IMR-90 (cell line): ENCODE measurements at regions not wholly inside any gene's neighbourhood (a gene's known extent, or its start where the extent isn't known, plus 50 kb on each side); places are given as distances from the start of the nearest gene placed in this dataset.

Experiments used
- ATAC-seq: fragments of 200-7000 bp; cut with Tn5 transposase; 2 replicates; pipeline ENCODE4 v1.9.1; 2020; ENCODE audit warnings: low read depth, mild to moderate bottlenecking, moderate library complexity
- BruUV-seq: library from RNA; stranded (reverse); fragments of 400-500 nt; replicated peaks from 2 replicates; lab custom pipeline; 2021; lab: Mats Ljungman, UMichigan
- CTCF ChIA-PET: fragments of 300-600 bp; formaldehyde crosslinking; extraction: SDS; loops from one replicate; lab custom pipeline; 2021; ENCODE audit warnings: antibody characterized with exemption; lab: Yijun Ruan, JAX
- POLR2A ChIA-PET: fragments of 300-600 bp; sonication (Branson Sonifier 250); formaldehyde crosslinking; loops from one replicate; lab custom pipeline; 2022; ENCODE audit warnings: antibody characterized with exemption; ENCODE audit not compliant: unreplicated experiment; lab: Charles Lee
- DNase-seq: peaks from one replicate; pipeline ENCODE4 v3.0.0; 2013
- H2AFZ ChIP-seq: replicated peaks from 2 replicates; pipeline ENCODE3; 2013; ENCODE audit warnings: low read length, mild to moderate bottlenecking; ENCODE audit not compliant: poor library complexity
- H2AK5ac ChIP-seq: 2 replicates; pipeline ENCODE4 v1.6.1; 2013; ENCODE audit warnings: low read depth, low read length, inconsistent platforms
- H2AK9ac ChIP-seq: replicated peaks from 2 replicates; pipeline ENCODE3; 2013; ENCODE audit warnings: mild to moderate bottlenecking, low read depth, low read length, moderate library complexity; ENCODE audit not compliant: poor library complexity
- H2BK120ac ChIP-seq: 2 replicates; pipeline ENCODE4 v1.6.1; 2013; ENCODE audit warnings: low read depth, low read length, inconsistent platforms
- H2BK15ac ChIP-seq: 3 replicates; pipeline ENCODE4 v1.6.1; 2013; ENCODE audit warnings: low read depth, low read length, inconsistent platforms
- H2BK20ac ChIP-seq: 2 replicates; pipeline ENCODE4 v1.6.1; 2013; ENCODE audit warnings: low read depth, mild to moderate bottlenecking, inconsistent platforms, low read length, moderate library complexity
- H2BK5ac ChIP-seq: 2 replicates; pipeline ENCODE4 v1.6.1; 2013; ENCODE audit warnings: mild to moderate bottlenecking, low read depth, low read length, inconsistent platforms; ENCODE audit not compliant: poor library complexity, severe bottlenecking
- H3K14ac ChIP-seq: replicated peaks from 2 replicates; pipeline ENCODE4 v1.6.1; 2013; ENCODE audit warnings: low read depth, low read length, inconsistent platforms
- H3K18ac ChIP-seq: 2 replicates; pipeline ENCODE4 v1.6.1; 2013; ENCODE audit warnings: low read depth, low read length, control low read depth
- H3K23ac ChIP-seq: 2 replicates; pipeline ENCODE4 v1.6.1; 2013; ENCODE audit warnings: low read depth, low read length, inconsistent platforms
- H3K27ac ChIP-seq: 2 replicates; pipeline ENCODE4 v1.5.1; 2013; ENCODE audit warnings: mild to moderate bottlenecking, control low read depth, low read length; ENCODE audit not compliant: insufficient read depth
- H3K27me3 ChIP-seq: 2 replicates; pipeline ENCODE4 v1.6.1; 2013; ENCODE audit warnings: low read length; ENCODE audit not compliant: control insufficient read depth, insufficient read depth
- H3K36me3 ChIP-seq: 2 replicates; pipeline ENCODE4 v1.6.1; 2013; ENCODE audit warnings: low read length, mixed read lengths; ENCODE audit not compliant: control insufficient read depth, insufficient read depth
- H3K4ac ChIP-seq: 2 replicates; pipeline ENCODE4 v1.6.1; 2013; ENCODE audit warnings: low read depth, low read length, inconsistent platforms
- H3K4me1 ChIP-seq: 2 replicates; pipeline ENCODE4 v1.6.1; 2013; ENCODE audit warnings: low read length, mixed read lengths; ENCODE audit not compliant: control insufficient read depth, insufficient read depth
- H3K4me2 ChIP-seq: 2 replicates; pipeline ENCODE4 v1.6.1; 2013; ENCODE audit warnings: low read depth, mild to moderate bottlenecking, control low read depth, low read length, moderate library complexity
- H3K4me3 ChIP-seq: 2 replicates; pipeline ENCODE4 v1.5.1; 2013; ENCODE audit warnings: low read depth, mild to moderate bottlenecking, control low read depth, low read length, moderate library complexity; ENCODE audit not compliant: insufficient read depth
- H3K56ac ChIP-seq: 2 replicates; pipeline ENCODE4 v1.6.1; 2013; ENCODE audit warnings: low read length, inconsistent platforms; ENCODE audit not compliant: insufficient read depth; ENCODE audit errors: extremely low read depth
- H3K79me1 ChIP-seq, 2 experiments: 2 replicates each; pipeline ENCODE4 v1.6.1; 2013; ENCODE audit warnings: low read length in 2 of 2, inconsistent platforms in 1 of 2, low read depth in 1 of 2
- H3K9ac ChIP-seq: 2 replicates; pipeline ENCODE4 v1.6.1; 2013; ENCODE audit warnings: low read depth, low read length, control low read depth
- H3K9me1 ChIP-seq: 2 replicates; pipeline ENCODE4 v1.6.1; 2013; ENCODE audit warnings: low read length, inconsistent platforms; ENCODE audit not compliant: insufficient read depth
- H3K9me3 ChIP-seq: 2 replicates; pipeline ENCODE4 v1.6.1; 2013; ENCODE audit warnings: low read length; ENCODE audit not compliant: control insufficient read depth, insufficient read depth
- H4K20me1 ChIP-seq: 2 replicates; pipeline ENCODE4 v1.6.1; 2013; ENCODE audit warnings: low read length, inconsistent platforms; ENCODE audit not compliant: insufficient read depth
- H4K5ac ChIP-seq: 2 replicates; pipeline ENCODE4 v1.6.1; 2013; ENCODE audit warnings: mild to moderate bottlenecking, low read depth, low read length, control low read depth
- H4K8ac ChIP-seq, 2 experiments: 2 replicates each; pipeline ENCODE4 v1.6.1; 2013; ENCODE audit warnings: low read depth in 2 of 2, low read length in 2 of 2, control low read depth in 1 of 2, inconsistent platforms in 1 of 2
- H4K91ac ChIP-seq: 2 replicates; pipeline ENCODE4 v1.6.1; 2013; ENCODE audit warnings: low read depth, low read length, inconsistent platforms; ENCODE audit not compliant: insufficient read depth
- BHLHE40 ChIP-seq: fragments of 150-350 bp; IDR thresholded peaks from 2 replicates; pipeline ENCODE4 v1.6.1; 2016; ENCODE audit warnings: mild to moderate bottlenecking, low read depth, low read length
- CEBPB ChIP-seq: IDR thresholded peaks from 2 replicates; pipeline ENCODE4 v1.6.1; 2012; ENCODE audit warnings: low read depth, low read length, improper control_type of control experiment
- CHD1 ChIP-seq: IDR thresholded peaks from 2 replicates; pipeline ENCODE4 v1.6.1; 2012; ENCODE audit warnings: low read depth, low read length, improper control_type of control experiment
- CTCF ChIP-seq: conservative IDR thresholded peaks from 2 replicates; pipeline ENCODE4 v1.5.1; 2012; ENCODE audit warnings: mild to moderate bottlenecking, low read depth, low read length, improper control_type of control experiment
- ELK1 ChIP-seq: fragments of 150-350 bp; IDR thresholded peaks from 2 replicates; pipeline ENCODE4 v1.6.1; 2016; ENCODE audit warnings: low read depth, mild to moderate bottlenecking, low read length, moderate library complexity, borderline replicate concordance
- FOS ChIP-seq: fragments of 150-350 bp; IDR thresholded peaks from 2 replicates; pipeline ENCODE4 v1.6.1; 2016; ENCODE audit warnings: low read depth, low read length
- MAFK ChIP-seq: IDR thresholded peaks from 2 replicates; pipeline ENCODE4 v1.6.1; 2012; ENCODE audit warnings: low read depth, low read length, improper control_type of control experiment
- MAZ ChIP-seq: IDR thresholded peaks from 2 replicates; pipeline ENCODE4 v1.6.1; 2012; ENCODE audit warnings: low read depth, mild to moderate bottlenecking, low read length, improper control_type of control experiment, moderate library complexity, borderline replicate concordance
- MXI1 ChIP-seq: IDR thresholded peaks from 2 replicates; pipeline ENCODE4 v1.6.1; 2012; ENCODE audit warnings: low read depth, mild to moderate bottlenecking, low read length, moderate library complexity, borderline replicate concordance
- NFE2L2 ChIP-seq: fragments of 150-350 bp; IDR thresholded peaks from 2 replicates; pipeline ENCODE4 v1.6.1; 2016; ENCODE audit warnings: low read depth, mild to moderate bottlenecking, low read length
- RAD21 ChIP-seq: IDR thresholded peaks from 2 replicates; pipeline ENCODE4 v1.6.1; 2012; ENCODE audit warnings: low read length, improper control_type of control experiment
- RCOR1 ChIP-seq: IDR thresholded peaks from 2 replicates; pipeline ENCODE4 v1.6.1; 2012; ENCODE audit warnings: mild to moderate bottlenecking, low read length, improper control_type of control experiment; ENCODE audit not compliant: insufficient replicate concordance
- RFX5 ChIP-seq: IDR thresholded peaks from 2 replicates; pipeline ENCODE4 v1.8.0; 2012; ENCODE audit warnings: low read depth, mild to moderate bottlenecking, low read length, moderate library complexity
- USF2 ChIP-seq: fragments of 150-350 bp; IDR thresholded peaks from 2 replicates; pipeline ENCODE4 v1.6.1; 2017; ENCODE audit warnings: mild to moderate bottlenecking, antibody characterized with exemption, low read length, low read depth
- WGBS, 2 experiments: methylation state at CpG; one replicate each; pipeline versions ENCODE4 v1.1.5 to v1.1.7; 2013; ENCODE audit warnings: missing lambda C conversion rate in 2 of 2; ENCODE audit not compliant: insufficient read length in 1 of 2; ENCODE audit errors: extremely low coverage in 2 of 2; 5-methylcytosine and 5-hydroxymethylcytosine counted together
- dilution Hi-C: fragments of 300-500 bp; cut with HindIII; formaldehyde crosslinking; loops from one replicate; pipeline ENCODE4 v1.14.3; 2018; ENCODE audit warnings: low sequenced_read_pairs; ENCODE audit not compliant: unreplicated experiment
- in situ Hi-C: fragments of 300-500 bp; cut with MboI; formaldehyde crosslinking; loops from 3 replicates; pipeline ENCODE4 v1.14.3; 2019; ENCODE audit warnings: low sequenced_read_pairs, inconsistent platforms, mixed read lengths
- intact Hi-C: fragments of 100-400 bp; cut with micrococcal nuclease; formaldehyde crosslinking; loops from 2 replicates; pipeline ENCODE4 v1.10.0; 2022

- Histone ChIP-seq H2AFZ (no peak overlapping the region), H3K9me3 (no peaks in the 10 kb centered on the region), H3K4me3 (no peak overlapping the region), H2AK5ac (no peak overlapping the region), H2BK5ac (no peak overlapping the region), H2BK20ac (no peak overlapping the region), H4K20me1 (no peaks in the 10 kb centered on the region), H3K56ac (no peak overlapping the region), H3K9me1 (no peaks in the 10 kb centered on the region; the same call in 1 of the 2 replicates), H3K9ac (no peak overlapping the region), H3K4me2 (no peak overlapping the region), H2BK120ac (no peak overlapping the region), H3K4ac (no peak overlapping the region), H3K23ac (no peak overlapping the region), H2BK15ac (no peak overlapping the region), H3K27ac (no peak overlapping the region), H3K4me1 (peaks cover 4% of the 10 kb centered on the region; the same call in 1 of the 2 replicates), H3K27me3 (no peaks in the 10 kb centered on the region), H4K91ac (no peak overlapping the region), H2AK9ac (no peak overlapping the region), H4K8ac (no peak overlapping the region), H3K36me3 (no peaks in the 10 kb centered on the region), H3K79me1 (no peaks in the 10 kb centered on the region), H3K14ac (no peak overlapping the region), H4K5ac (no peak overlapping the region), H3K18ac (no peak overlapping the region)
- dilution Hi-C loops, result no loop called here
- POLR2A ChIA-PET, result no interaction called here
- DNase-seq, result no peak
- no peak for ATAC-seq
- in situ Hi-C loops, result no loop called here
- CTCF ChIA-PET, result no interaction called here
- no CpG with 5 or more reads among the region's 2 CpGs for WGBS, 2 experiments
- no peak for TF ChIP-seq FOS
- no peak for TF ChIP-seq CTCF
- no peak for TF ChIP-seq CHD1
- TF ChIP-seq USF2, result no peak
- TF ChIP-seq MAZ, result no peak
- TF ChIP-seq RAD21, result no peak
- no peak for TF ChIP-seq ELK1
- TF ChIP-seq CEBPB, result no peak
- no peak for TF ChIP-seq RCOR1
- no peak for TF ChIP-seq BHLHE40
- TF ChIP-seq MXI1, result no peak
- TF ChIP-seq MAFK, result no peak
- no peak for TF ChIP-seq RFX5
- TF ChIP-seq NFE2L2, result no peak
- intact Hi-C loops, result no loop called here
- BruUV-seq, result no TSS peak
Measured at GRCh38 chr1:95169548-95169947, 52.4 kb downstream of the TLCD4 start.
